ENCODE measurements at regions not wholly inside any gene's neighbourhood (a gene's known extent, or its start where the extent isn't known, plus 50 kb on each side); places are given as distances from the start of the nearest gene placed in this dataset.

DNA sequence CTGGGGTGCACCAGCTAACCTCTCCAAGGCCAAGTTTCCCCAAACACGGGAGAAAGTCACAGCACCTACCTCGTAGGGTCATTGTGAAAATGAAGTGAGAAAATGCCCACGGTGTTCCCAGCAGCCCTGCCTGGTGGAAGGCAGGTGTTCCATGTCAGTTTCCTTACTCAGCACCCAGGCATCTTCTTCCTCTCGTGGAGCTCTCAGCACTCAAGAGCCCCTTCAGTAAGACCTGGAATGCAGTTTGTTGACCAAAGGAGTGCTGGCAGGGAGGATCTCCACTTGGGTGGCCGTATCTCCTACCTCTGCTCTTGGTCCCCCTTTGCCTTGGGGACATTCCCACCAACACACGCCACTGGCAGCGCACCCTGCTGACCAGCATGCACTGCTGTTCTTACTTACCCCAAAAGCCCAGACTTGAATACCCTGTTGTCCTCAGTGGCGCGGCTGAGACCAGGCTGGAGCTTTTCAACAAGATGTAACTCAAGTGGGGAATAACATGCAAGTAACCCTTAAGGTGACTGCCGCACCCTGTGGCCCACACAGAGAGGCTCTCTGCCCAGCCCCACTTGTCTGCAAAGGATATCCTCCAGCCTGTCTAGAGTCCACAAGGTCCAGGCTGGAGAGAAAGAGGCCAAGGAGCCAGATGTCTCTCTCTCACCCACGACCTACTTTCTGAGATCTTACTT lies 201.2 kb upstream of the TMEM45B start:
- no peaks in the 10 kb centered on the region for H3K9me3 ChIP-seq
- no peaks in the 10 kb centered on the region for H3K27me3 ChIP-seq
- H3K36me3 ChIP-seq = no peaks in the 10 kb centered on the region
- no peaks in the 10 kb centered on the region for H3K4me1 ChIP-seq
- no peak overlapping the region for H3K4me3 ChIP-seq
- H3K27ac ChIP-seq = no peak overlapping the region
- no peak for TF ChIP-seq POLR2A (IDR thresholded peaks at IDR 0.05)
- TF ChIP-seq, protein P1, sequence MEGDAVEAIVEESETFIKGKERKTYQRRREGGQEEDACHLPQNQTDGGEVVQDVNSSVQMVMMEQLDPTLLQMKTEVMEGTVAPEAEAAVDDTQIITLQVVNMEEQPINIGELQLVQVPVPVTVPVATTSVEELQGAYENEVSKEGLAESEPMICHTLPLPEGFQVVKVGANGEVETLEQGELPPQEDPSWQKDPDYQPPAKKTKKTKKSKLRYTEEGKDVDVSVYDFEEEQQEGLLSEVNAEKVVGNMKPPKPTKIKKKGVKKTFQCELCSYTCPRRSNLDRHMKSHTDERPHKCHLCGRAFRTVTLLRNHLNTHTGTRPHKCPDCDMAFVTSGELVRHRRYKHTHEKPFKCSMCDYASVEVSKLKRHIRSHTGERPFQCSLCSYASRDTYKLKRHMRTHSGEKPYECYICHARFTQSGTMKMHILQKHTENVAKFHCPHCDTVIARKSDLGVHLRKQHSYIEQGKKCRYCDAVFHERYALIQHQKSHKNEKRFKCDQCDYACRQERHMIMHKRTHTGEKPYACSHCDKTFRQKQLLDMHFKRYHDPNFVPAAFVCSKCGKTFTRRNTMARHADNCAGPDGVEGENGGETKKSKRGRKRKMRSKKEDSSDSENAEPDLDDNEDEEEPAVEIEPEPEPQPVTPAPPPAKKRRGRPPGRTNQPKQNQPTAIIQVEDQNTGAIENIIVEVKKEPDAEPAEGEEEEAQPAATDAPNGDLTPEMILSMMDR (IDR thresholded peaks at IDR 0.05) = no peak
- no peak for TF ChIP-seq EP300 (IDR thresholded peaks at IDR 0.05)
- no peak for DNase-seq (ENCODE audit: low spot score in 2 of 2)
- 74 to 76% methylated on average over 11 of the region's 11 CpGs for WGBS, 2 donors

DNA sequence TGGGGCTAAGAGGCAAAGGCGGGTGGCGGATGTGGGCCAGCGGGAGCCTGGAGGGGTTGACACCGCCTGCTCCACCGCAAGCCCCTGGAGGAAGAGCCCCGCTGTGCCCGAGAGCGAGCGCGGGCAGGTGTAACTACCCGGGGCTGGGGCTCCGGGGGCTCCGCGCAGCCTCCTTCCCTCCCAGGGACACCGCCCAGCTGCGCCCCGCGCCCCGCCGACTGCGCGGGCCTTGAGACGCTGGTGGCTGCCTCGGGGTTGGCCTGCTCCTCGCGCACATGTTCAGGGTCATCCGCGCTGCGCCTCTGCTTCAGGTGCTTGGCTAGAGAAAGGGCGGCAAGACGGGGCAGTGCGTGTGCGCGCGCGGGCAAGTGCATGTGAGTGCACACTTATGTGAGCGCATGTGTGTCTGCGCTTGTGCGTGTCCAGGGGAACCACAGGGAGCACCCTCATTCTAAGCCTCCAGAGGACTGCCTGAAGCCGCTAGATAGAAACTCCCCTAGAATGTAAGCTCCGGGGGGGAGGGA lies 197.5 kb upstream of the TMEM45B start:
- no peak overlapping the region for H3K27ac ChIP-seq
- no peaks in the 10 kb centered on the region for H3K4me1 ChIP-seq
- no peaks in the 10 kb centered on the region for H3K9me3 ChIP-seq
- WGBS, 2 donors = 67 to 73% methylated on average over 9 to 31 of the region's 41 CpGs
- H3K36me3 ChIP-seq = no peaks in the 10 kb centered on the region
- H3K27me3 ChIP-seq = no peaks in the 10 kb centered on the region
- TF ChIP-seq, protein P1 (IDR thresholded peaks at IDR 0.05) = no peak
- TF ChIP-seq POLR2A (IDR thresholded peaks at IDR 0.05) = no peak
- TF ChIP-seq EP300 (IDR thresholded peaks at IDR 0.05) = no peak
- DNase-seq (ENCODE audit: low spot score in 2 of 2) = no peak
- H3K4me3 ChIP-seq = no peak overlapping the region

GRCh38 chr11:129620237-129621104 lies 195.2 kb upstream of the TMEM45B start:
- no peak for DNase-seq (ENCODE audit: low spot score in 2 of 2)
- Histone ChIP-seq H3K4me1 (no peaks in the 10 kb centered on the region), H3K36me3 (no peaks in the 10 kb centered on the region), H3K27ac (no peak overlapping the region), H3K9me3 (no peaks in the 10 kb centered on the region), H3K27me3 (no peaks in the 10 kb centered on the region), H3K4me3 (no peak overlapping the region)
- TF ChIP-seq EP300 (IDR thresholded peaks at IDR 0.05) (no peak), POLR2A (IDR thresholded peaks at IDR 0.05) (no peak)
- TF ChIP-seq, protein P1 (IDR thresholded peaks at IDR 0.05) = no peak
- 86 to 90% methylated on average over 12 of the region's 12 CpGs for WGBS, 2 donors

- no peaks in the 10 kb centered on the region for H3K4me1 ChIP-seq
Measured at GRCh38 chr11:129625930-129626329, 189.7 kb upstream of the TMEM45B start.

More at GRCh38 chr11:129625930-129626329, 189.7 kb upstream of the TMEM45B start:
- Histone ChIP-seq H3K27me3 (no peaks in the 10 kb centered on the region), H3K27ac (no peak overlapping the region), H3K36me3 (no peaks in the 10 kb centered on the region), H3K9me3 (no peaks in the 10 kb centered on the region), H3K4me3 (no peak overlapping the region)
- DNase-seq (ENCODE audit: low spot score in 2 of 2) = no peak
- TF ChIP-seq EP300 (IDR thresholded peaks at IDR 0.05) = no peak
- TF ChIP-seq, protein P1 (IDR thresholded peaks at IDR 0.05) = no peak
- TF ChIP-seq POLR2A (IDR thresholded peaks at IDR 0.05) = no peak
- 76 to 86% methylated on average over 6 of the region's 6 CpGs for WGBS, 2 donors

Measured in tibial nerve (tissue), 4 donors.